ENCODE measurements at regions not wholly inside any gene's neighbourhood (a gene's known extent, or its start where the extent isn't known, plus 50 kb on each side); places are given as distances from the start of the nearest gene placed in this dataset.

GRCh38 chr5:2489306-2489705 is 262.2 kb downstream of the IRX2 start:
- TF ChIP-seq CTCF (IDR thresholded peaks at IDR 0.05), result no peak
- no peak for TF ChIP-seq POLR2A (IDR thresholded peaks at IDR 0.05)

Measured in body of pancreas (tissue), 4 donors.